Testis (tissue), 2 donors: ENCODE measurements at regions not wholly inside any gene's neighbourhood (a gene's known extent, or its start where the extent isn't known, plus 50 kb on each side); places are given as distances from the start of the nearest gene placed in this dataset.

Source experiments
- POLR2A ChIP-seq: fragments of 450-650 bp; IDR thresholded peaks from one replicate; pipeline ENCODE4 v1.6.1; 2017; ENCODE audit warnings: antibody characterized with exemption, mild to moderate bottlenecking, moderate library complexity
- TF ChIP-seq, protein P1 (sequence below), 3 experiments: fragments of 450-650 bp in 2 of 3; fragments of 200-600 bp in 1 of 3; sonication (generic) in 1 of 3; IDR thresholded peaks; one replicate each; pipeline ENCODE4 v1.5.1; 2016 to 2019; ENCODE audit warnings: antibody characterized with exemption in 3 of 3, mild to moderate bottlenecking in 2 of 3, moderate library complexity in 1 of 3

DNA sequence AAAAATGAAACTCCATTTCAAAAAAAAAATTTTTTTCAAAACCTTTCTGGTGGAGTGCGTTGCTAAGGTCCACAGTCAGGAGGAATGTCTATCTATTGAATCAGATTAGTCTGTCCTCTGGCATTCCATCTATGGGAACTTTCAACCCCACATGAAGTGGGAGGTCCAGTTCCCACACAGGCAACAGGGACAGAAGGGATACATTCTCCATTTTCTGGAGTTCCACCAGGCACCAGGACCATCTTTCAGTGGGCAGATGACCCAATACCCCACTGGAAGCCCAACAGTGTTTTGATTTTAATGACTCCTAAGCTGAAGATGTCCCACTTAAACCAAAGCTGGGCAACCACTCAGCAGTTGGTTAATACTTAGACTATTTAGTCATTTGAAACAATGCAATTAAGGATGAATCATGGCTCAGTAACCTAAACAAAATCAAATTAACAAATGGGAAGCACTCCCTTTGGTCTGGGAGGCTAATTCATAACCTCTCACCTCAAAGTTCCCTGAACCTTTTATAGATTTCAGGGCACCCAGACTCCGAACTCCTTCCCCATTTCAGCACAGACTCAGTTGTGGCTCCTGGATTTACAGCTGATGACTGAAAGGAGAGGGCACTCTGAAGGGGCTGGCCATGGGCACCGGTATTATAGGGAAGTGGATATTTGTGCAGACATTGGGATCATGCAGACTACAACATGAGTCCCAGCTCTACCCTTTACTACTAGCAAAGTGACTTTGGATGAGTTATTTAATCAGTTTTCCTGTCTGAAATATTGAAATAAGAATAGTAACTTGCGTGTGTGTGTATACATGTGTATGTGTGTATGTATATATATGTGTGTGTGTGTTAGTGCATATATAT is 264.3 kb upstream of the LRTM1 start:
- TF ChIP-seq, protein P1, sequence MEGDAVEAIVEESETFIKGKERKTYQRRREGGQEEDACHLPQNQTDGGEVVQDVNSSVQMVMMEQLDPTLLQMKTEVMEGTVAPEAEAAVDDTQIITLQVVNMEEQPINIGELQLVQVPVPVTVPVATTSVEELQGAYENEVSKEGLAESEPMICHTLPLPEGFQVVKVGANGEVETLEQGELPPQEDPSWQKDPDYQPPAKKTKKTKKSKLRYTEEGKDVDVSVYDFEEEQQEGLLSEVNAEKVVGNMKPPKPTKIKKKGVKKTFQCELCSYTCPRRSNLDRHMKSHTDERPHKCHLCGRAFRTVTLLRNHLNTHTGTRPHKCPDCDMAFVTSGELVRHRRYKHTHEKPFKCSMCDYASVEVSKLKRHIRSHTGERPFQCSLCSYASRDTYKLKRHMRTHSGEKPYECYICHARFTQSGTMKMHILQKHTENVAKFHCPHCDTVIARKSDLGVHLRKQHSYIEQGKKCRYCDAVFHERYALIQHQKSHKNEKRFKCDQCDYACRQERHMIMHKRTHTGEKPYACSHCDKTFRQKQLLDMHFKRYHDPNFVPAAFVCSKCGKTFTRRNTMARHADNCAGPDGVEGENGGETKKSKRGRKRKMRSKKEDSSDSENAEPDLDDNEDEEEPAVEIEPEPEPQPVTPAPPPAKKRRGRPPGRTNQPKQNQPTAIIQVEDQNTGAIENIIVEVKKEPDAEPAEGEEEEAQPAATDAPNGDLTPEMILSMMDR (IDR thresholded peaks at IDR 0.05) = no peak
- TF ChIP-seq POLR2A = no peak
